NCI-H1417 treated with DMSO at 0.1 percent for 48 hours (cell line): ENCODE measurements at regions not wholly inside any gene's neighbourhood (a gene's known extent, or its start where the extent isn't known, plus 50 kb on each side); places are given as distances from the start of the nearest gene placed in this dataset.

ENCODE experiments used
- DNase-seq: peaks from one replicate; lab custom pipeline; 2025; lab: John Stamatoyannopoulos, UW

DNA sequence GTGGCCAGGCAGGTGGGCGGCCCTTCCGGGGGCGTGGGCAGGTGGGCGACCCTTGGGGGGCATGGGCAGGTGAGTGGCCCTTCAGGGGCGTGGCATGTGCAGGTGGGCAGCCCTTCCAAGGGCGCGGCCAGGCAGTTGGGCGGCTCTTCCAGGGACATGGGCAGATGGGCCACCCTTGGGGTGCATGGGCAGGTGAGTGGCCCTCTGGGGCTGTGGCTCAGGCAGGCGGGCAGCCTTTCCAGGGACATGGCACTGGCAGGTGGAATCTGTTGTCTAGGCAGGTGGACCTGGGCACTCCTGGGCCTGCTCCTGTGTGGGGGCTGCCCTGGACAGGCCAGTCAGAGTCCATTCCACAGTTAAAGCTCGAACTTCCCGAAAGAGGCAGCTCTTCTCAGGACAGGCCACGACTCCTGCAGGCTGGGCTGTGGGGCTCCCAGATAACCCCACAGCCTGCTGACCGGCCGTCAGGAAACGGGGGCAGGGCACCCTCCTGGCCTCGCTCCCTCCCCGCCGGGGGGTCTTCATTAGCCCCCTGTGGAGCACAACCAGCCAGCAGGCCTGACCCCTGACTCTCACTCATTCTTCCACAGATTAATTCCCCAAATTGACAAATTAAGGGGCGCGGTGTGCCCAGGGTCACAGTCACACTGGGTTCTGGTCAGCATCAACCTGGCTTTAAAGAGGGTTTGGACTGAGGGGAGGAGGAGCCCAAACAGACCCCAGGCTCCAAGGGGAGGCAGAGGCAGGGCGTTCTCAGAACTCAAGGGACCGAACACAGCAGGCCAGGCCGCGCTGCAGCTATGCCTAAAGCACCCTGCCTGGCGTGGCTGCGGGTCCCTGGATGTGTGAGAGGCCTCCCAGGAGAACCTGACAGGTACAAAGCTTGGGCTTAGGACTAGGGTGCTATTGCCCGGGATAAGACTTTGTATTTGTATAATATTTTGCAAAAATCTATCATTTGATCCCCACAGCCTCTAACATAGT is 130.0 kb downstream of the DLL1 start:
- no peak for DNase-seq

DNA sequence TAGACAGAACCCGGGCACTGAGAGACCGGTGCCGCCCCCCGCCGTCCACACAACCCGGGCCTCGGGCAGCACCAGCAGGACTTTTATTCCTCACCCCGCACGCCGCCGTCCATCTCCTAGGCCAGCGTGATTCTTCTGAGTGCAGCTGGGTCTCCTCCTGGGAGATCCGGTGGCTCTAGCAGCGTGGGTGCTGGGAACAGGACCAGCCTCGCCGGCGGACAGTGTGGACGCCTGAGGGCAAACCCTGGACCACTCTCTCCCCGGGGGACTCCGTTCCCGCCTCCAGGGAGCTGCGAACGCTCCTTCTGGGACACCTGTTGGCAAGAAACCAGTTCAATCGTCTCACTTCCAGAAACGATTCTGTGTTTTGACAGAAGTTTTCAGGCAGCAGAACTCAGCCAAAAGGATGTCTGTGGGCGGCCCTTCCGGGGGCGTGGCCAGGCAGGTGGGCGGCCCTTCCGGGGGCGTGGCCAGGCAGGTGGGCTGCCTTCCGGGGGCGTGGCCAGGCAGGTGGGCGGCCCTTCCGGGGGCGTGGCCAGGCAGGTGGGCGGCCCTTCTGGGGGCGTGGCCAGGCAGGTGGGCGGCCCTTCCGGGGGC is 130.7 kb downstream of the DLL1 start:
- DNase-seq, result no peak

DNA sequence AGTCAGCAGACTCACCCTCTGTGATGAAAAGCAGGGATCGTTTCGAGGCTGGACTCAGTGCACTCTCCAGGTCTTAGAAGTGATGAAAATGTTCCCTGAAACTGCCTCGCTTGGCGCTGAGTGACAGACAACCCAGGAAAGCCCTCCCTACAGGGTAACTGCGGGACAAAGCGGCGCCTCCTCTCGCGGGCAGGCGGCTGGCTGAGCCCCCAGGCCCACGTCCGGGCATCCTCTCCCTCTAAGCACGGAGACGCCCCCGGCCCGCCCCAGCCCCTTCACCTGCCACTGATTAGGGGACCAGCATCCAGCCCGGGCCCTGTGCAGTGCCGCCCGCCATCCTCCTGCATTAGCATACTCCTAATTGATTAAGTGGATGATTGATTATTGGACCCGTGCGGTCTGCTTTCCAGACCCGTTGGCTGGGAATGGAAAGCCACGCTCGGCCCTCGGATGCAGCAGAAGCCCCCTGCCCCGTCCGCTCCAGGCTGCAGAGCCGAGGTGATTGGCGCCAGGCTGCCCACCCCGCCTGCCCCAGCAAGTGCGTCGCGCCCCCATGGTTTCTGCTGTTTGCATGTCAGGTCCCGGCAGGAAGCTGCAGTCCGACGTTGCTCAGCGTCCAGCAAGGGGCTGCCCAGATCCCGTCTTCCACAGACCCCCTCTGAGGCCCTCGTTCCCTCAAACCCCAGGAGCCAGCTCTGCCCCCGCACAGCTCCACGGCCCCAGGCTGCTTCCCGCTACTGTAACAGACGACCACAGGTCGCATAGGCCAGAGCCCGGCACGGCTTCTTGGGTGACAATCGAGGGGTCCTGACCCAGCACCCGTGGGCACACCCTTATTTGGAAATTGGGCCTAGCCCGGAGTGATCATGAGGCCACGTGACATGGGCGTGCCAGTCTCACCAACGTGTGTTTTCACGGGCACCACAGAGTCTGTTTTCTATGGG is 131.6 kb downstream of the DLL1 start:
- no peak for DNase-seq

DNA sequence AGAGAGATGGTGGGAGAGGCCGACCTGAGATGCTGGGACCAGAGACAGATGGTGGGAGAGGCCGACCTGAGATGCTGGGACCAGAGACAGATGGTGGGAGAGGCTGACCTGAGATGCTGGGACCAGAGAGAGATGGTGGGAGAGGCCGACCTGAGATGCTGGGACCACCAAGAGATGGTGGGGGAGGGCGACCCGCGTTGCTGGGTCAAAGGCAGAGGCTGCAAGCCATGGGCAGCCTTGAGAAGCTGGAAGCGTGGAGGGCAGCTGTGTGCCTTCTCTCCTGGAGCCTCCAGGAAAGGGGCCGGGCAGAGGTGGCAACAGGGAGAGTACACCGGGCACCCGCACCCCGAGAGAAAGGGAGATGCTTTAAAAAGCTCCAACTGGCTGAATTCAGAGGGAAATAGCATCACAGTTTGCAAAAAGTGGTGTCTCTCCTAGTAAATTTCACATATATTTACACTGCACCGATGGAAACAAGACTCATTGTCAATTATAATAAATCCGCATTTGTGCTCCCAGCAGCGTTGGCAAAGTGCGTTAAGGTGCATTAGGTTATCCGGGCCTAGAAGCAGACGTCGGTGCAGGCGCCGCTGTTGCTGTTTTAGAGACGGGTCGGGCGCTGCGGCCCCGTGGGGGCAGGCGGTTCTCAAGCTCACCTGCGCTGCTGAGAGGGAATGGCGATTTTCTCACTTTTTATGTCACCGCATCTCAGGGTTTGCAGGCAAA is 132.4 kb downstream of the DLL1 start:
- DNase-seq, result no peak

DNA sequence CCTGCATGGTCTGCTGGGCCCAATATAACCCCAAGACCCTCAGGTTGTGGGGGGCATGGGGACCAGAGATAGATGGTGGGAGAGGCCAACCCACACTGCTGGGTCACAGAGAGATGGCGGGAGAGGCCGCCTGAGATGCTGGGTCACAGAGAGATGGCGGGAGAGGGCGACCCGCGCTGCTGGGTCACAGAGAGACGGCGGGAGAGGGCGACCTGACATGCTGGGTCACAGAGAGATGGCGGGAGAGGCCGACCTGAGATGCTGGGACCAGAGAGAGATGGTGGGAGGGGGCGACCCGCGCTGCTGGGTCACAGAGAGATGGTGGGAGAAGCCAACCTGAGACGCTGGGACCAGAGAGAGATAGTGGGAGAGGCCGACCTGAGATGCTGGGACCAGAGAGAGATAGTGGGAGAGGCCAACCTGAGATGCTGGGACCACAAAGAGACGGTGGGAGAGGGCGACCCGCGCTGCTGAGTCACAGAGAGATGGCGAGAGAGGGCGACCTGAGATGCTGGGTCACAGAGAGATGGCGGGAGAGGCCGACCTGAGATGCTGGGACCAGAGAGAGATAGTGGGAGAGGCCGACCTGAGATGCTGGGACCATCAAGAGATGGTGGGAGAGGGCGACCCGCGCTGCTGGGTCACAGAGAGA is 133.2 kb downstream of the DLL1 start:
- no peak for DNase-seq

DNA sequence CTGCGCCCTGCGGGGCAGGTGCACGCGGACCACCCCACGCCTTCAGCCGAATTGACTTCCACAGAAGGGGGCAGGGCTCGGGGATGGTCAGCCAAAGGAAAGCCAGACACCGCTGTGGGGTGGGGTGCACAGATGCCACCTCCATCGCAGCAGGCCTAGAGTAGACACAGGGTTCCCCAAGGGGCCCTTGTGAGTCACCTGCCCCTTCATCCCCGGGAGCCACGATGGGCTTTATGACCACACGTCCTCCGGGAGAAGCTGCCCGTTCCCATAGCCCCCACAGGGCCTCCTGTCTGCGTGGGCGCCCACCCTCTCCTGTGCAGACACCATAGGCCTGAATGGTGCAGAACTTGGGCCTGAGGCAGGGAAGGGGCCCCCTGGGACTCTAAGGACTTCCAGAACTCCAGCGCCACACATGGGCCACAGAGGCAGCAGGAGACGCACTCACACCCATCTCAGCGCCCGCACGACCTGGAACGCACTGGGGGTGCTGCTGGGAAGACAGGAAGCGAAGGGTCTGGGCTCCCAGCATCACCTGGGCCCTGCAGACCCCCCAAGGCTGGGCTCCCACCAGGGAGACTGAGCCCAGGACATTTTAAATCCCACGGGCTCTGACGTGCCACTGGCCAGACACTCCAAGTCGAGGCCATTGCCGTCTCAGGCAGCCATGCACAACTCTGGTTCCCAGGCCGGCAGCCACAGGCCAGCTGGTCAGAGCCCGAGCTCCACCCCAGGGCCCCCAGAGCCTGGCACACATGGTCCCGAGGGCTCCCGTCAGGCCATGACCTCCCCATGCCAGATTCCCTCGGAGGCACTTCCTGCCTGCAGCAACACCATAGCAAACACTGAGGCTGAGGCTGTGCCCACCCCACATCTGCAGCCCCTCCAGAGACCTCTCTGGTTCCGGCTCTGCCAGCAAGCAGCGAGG is 134.2 kb downstream of the DLL1 start:
- no peak for DNase-seq

DNA sequence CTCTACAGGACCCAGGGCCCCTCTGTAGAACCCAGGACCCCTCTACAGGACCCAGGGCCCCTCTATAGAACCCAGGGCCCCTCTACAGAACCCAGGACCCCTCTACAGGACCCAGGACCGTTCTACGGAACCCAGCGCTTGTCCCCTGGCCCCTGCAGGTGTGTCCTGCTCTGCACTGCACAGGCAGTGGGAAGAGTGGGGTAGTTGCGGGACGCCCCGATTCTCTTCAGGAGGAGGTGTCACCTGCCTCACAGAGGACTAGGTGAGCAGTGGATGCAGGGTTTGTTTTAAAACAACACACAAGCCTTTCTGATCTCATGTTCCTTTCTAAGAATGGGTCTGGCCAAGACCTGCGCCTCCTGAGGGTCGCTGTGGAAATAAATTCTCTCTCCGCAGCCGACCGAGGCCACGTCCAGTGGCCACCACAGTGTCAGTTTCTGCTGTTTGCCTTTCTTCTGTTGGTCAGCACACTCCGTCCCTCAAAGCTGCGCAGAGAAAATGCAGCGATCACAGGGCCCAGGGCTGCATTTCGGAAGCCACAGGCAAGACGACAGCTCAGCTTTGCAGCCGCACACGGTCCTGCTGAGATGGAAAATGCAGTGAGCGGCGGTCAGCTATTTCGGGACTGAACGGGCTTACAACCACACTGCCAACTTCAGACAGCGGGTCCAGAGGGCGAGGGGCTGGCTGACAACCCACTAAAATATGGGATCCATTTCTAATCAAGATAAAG is 135.2 kb downstream of the DLL1 start:
- DNase-seq, result no peak

DNA sequence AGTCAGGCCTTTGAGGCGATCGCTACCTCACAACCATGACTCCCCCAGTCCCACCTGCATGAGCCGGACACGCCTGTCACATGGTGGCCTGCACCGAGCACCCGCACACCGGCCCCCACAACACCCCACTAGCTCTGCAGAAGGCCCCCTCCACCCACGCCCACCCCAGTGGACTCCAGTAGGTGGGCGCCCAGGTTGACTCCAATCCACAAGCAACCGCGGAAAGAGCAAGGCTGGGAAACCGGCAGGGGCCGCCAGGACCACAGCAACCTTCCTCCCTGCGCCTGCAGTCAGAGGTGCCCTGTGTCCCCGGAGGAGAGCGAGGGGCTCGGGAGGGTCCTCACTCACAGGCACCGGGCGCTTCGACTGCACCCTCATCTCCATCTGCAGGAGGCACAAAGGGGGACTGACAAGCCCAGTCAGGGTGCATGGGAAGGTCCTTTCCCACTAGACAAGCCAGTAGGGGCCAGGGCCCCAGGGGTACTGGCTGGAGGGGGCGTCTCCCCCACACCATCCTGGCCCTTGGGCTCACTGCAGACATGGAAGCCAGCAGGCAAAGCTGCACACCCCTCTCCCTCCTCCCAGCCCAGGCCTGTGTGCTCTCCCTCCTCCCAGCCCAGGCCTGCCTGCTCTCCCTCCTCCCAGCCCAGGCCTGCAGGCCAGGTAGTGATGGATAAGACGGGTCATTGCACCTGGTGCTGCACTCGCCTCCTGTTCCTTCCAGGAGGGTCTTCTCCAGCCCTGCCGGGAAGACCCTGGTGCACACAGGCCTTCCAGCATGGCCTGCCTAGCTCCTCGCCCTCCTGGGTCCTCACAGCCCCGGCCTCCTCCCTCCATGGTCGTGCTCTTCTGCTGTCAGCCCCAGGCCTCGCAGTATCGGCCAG is 137.2 kb downstream of the DLL1 start:
- no peak for DNase-seq

DNA sequence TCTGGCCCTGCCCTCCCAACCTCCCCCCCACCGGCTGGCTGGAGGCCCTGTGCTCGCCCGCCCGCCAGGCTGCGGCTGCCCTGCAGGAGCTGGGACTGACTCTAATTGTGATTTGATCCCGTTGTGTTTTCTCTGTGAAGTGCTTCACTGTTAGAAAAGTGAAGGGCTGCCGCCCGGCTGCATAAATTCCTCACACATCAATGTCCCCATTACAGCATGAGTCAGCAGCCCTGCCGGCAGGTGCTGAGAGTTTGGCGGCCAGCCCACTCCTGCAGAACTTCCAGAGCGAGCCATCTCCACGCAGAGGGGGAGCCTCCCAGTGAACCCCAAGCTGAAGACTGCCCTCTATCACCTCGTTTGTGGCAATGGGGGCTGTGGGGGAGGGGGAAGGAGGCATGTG is 137.9 kb downstream of the DLL1 start:
- DNase-seq, result peak; percentile 73

DNA sequence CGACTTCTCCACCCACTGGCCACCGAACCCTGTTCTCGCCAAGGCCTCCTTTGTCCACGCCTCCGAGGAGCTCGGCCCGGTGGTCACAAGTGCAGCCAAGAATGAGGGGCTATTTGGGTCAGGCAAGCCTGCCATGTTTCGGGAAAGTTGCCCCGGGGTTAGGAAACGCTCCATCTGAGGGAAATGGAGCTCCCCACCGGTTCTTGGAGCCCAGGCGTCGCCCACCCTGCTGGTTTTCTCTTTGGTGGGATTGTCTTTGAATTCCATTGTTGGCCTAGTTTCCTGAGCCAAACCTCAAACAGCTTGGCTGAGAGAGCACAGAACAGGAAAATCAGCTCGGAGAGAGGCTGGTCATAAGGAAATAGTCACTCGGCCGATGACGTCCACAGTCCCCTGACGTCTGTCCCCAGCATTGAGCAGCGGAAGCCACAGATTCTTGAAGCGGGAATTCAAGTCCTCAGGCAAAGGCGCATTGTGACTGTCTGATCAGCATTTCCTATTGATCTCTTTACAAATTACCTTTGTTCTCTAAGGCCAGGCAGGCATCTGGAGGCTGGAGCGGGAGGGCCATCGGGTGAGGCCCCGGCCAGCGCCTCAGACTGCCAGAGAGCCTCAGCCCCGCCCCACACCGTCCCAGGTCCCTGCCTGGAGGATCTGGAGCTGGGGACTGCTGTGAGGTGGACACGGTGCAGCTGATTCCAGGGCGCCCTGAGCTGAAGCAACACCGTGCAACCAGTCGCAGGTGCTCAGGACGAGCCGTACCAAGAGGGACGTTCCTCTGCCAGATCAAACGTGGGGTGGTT is 138.6 kb downstream of the DLL1 start:
- no peak for DNase-seq

DNA sequence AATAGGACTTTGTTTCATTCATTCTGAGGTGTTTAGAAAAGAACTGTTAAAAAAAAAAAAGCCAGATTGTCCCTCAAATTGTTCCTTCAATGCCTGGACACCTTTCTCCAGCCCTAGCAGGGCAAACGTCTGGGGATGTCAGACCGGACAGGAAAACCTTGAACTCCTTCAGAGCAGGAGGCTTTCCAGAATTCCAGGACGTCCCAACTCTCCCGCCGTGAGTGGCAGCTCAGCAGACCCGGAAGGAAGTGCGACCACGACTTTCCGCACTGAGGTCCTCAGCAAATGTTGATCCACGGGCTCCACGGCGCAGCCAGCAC is 139.1 kb downstream of the DLL1 start:
- no peak for DNase-seq

DNA sequence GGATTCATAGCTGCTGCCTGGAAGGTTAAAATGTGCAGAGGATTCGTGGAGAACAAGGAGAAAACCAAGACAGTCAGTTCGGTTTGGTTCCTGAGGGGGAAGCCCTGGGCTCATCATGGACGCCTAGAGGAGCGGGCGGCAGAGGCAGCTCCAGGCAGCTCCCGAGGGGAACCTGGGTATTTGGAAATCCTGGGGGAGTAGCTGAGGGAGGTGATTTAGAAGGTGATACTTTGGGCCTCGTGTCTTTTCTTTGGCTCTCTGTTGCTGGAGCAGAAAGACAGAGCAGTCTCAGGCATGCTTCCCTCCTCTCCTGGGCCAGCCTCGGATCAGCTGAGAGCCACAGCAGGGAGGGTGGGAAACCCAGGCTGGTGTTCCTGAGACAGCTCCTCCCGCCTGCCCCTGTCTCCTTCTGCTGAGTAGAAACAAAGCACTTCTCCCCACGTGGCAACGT is 139.5 kb downstream of the DLL1 start:
- no peak for DNase-seq

DNA sequence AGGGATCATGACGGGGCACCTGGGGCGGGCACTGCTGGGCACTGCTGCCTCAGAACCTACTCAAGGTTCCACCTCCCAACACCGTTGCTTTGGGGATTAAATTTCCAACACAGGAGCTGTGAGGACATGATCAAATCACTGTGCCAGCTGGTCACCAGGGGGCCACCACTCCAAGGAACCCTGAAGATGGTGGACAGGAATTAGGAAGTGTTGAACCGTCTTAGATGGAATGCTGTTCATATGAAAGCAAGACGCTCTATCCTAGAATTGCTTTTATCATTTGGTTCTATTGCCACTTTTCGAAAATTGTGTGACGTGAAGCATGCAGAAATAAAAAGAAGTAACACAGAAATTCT is 140.3 kb downstream of the DLL1 start:
- no peak for DNase-seq

DNA sequence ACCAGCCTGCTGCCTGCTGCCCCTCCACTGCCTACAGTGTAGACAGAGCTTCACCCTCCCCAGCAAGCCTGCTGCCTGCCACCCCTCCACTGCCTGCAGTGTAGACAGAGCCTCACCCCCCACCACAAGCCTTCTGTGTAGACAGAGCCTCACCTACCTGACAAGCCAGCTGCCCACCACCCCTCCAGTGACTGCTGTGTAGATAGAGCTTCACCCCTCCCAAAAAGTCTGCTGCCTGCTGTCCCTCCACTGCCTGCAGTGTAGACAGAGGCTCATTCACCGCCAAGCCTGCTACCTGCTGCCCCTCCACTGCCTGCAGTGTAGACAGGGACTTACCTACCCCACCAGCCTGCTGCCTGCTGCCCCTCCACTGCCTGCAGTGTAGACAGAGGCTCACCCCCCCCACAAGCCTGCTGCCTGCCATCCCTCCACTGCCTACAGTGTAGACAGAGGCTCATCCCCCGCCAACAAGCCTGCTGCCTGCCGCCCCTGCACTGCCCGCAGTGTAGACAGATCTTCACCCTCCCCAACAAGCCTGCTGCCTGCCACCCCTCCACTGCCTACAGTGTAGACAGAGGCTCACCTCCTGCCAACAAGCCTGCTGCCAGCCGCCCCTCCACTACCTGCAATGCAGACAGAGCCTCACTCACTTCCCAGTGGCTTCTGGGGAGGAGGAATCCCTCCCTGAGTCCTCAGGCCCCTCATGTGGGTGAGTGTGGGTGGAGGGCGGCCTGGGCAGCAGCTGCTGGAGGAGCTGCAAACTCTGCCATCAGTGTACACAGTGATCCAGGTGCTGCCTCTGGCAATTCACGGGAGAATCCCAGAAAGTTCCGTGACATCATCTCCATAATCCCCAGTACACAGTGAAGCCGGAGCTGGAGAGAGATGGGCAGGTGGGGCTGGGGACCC is 140.9 kb downstream of the DLL1 start:
- no peak for DNase-seq

DNA sequence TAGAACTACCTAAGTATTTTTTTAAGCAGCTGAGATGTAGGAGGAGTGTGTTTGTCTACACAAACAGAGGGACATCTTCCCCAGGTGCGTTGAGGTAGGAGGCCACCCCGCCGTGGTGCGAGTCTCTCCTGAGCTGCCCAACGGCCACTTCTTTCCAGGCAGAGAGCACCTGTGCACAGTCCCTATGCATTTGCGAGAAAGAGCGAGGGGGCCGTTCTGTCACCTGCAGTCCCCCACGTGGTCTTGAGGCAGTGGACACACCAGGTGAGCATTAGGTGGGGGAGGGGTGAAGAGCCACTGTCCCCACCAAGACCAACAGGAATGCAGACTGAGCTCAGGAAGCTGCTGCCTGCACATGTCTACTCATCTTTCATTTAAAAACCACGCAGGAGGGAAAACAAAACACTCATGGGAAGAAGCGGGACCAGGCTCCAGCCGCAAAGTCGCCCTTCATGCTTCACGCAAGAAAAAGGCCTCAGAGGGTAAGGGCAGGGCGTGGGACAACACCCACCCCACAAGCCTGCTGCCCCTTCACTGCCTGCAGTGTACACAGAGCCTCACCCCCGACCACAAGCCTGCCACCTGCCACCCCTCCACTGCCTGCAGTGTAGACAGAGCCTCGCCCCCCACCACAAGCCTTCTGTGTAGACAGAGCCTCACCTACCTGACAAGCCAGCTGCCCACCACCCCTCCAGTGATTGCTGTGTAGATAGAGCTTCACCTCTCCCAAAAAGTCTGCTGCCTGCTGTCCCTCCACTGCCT is 142.0 kb downstream of the DLL1 start:
- no peak for DNase-seq
